22Rv1 (cell line): ENCODE measurements at regions not wholly inside any gene's neighbourhood (a gene's known extent, or its start where the extent isn't known, plus 50 kb on each side); places are given as distances from the start of the nearest gene placed in this dataset.

Experiments
- H3K27ac ChIP-seq: fragments of 450-650 bp; 2 replicates; pipeline ENCODE4 v1.5.1; 2017
- ZFX ChIP-seq: fragments of 450-650 bp; IDR thresholded peaks from 2 replicates; pipeline ENCODE4 v1.6.1; 2017; ENCODE audit warnings: antibody characterized with exemption, borderline replicate concordance
- TF ChIP-seq, protein P1 (sequence below): fragments of 450-650 bp; IDR thresholded peaks from 2 replicates; pipeline ENCODE4 v1.5.1; 2017; ENCODE audit warnings: mild to moderate bottlenecking

DNA sequence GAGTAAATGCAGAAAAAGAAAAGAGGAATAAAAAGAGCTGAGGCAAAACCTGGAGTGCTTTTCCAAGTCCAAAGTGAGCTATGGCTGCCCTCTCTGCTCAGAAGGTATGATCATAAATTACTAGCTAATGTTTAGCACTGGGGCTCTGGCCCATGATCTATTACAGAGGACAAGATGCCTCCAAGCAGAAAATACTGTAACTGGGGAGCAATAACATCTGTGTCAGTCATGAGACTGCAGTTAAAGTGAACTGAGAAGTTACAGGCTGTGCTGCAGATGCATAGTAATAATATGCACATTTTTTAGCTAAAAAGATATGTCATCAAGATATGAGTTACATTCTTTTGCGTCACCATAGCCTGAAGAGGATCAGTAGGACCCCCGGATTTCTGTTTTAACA is 209.4 kb upstream of the RBBP8 start:
- TF ChIP-seq, protein P1, sequence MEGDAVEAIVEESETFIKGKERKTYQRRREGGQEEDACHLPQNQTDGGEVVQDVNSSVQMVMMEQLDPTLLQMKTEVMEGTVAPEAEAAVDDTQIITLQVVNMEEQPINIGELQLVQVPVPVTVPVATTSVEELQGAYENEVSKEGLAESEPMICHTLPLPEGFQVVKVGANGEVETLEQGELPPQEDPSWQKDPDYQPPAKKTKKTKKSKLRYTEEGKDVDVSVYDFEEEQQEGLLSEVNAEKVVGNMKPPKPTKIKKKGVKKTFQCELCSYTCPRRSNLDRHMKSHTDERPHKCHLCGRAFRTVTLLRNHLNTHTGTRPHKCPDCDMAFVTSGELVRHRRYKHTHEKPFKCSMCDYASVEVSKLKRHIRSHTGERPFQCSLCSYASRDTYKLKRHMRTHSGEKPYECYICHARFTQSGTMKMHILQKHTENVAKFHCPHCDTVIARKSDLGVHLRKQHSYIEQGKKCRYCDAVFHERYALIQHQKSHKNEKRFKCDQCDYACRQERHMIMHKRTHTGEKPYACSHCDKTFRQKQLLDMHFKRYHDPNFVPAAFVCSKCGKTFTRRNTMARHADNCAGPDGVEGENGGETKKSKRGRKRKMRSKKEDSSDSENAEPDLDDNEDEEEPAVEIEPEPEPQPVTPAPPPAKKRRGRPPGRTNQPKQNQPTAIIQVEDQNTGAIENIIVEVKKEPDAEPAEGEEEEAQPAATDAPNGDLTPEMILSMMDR = no peak
- TF ChIP-seq ZFX = no peak

DNA sequence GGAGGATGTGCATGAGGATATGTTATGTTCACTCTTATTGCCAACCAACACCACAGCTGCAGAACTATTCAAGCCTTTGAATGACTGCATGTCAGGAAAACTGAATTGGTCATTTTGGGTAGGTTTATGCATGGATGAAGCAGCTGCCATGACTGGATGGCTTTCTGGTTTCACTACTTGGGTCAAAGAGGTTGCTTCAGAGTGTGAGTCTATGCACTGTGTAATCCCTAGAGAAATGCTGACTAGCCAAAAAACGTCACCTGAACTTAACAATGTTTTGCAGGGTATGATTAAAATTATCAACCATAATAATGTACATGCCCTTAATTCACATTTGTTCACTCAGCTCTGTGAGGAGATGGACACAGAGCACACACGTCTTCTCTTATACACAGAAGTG is 206.7 kb upstream of the RBBP8 start:
- H3K27ac ChIP-seq = no peak overlapping the region
- TF ChIP-seq, protein P1 = no peak
- TF ChIP-seq ZFX = no peak

More for the DNA sequence above, 209.4 kb upstream of the RBBP8 start:
- no peak overlapping the region for H3K27ac ChIP-seq

DNA sequence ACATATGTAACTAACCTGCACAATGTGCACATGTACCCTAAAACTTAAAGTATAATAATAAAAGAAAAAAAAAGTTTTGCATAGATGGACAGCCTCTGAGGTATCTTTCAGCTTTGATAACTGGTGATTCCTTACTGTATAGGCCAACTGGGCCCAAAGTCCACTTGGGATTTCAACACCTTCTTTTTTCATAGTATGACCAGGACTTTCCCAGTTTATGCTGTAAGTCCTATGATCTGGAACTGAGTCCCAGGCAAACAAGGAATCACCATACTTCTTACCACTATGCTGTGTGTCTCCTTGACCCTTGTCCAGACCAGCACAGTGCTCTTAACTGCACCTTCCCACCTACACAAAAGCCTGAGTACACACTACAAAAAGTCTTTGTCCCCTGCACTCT is 205.1 kb upstream of the RBBP8 start:
- H3K27ac ChIP-seq = no peak overlapping the region
- no peak for TF ChIP-seq ZFX
- TF ChIP-seq, protein P1 = no peak

DNA sequence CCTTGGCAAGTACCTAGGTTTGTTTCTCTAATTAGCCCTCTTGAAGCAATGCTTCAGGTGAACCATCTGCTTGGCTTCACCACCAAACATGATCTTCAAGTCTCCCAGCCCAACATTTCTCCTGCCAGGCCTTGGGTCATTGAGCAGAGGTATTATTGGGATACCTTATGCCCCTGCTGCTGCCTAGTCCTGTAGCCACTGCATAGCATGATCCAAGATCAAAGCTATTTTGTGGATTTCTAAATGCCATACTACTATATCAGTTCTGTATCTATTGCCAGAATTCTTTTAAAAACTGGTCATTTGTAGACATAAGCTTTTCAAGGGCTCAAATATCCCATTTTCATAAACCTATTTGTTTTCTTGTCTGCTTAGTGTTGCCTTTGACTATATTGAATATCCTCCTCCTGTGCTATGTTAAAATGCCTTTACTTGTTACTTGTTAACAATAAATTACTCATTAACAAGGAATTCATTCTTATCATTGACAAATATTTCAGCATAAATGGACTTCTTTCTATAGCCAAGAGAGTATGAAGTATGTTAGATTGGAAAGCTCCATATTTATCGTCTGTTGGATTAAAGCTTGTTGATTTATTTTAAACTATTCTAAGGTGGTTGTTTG is 204.5 kb upstream of the RBBP8 start:
- H3K27ac ChIP-seq = no peak overlapping the region
- TF ChIP-seq, protein P1 = no peak
- no peak for TF ChIP-seq ZFX

DNA sequence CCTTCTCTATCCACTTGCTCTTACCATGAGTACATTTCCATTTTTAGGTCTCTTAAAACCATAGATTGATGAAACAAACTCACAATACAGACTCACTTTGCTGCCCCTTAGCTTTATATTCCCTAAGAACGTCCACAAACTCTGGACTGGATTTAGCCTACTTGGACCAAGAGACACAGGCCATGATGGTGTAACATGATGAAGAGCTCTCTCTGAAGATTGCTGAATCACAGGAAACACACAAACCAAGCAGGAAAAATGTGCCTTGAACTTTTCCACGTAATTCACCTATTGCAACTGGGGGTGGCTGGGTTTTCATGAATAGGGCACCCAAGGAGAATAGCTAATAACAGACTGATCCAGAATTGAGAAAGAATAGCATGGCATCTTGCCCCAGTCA is 201.7 kb upstream of the RBBP8 start:
- H3K27ac ChIP-seq = no peak overlapping the region
- TF ChIP-seq ZFX = no peak
- TF ChIP-seq, protein P1 = no peak

DNA sequence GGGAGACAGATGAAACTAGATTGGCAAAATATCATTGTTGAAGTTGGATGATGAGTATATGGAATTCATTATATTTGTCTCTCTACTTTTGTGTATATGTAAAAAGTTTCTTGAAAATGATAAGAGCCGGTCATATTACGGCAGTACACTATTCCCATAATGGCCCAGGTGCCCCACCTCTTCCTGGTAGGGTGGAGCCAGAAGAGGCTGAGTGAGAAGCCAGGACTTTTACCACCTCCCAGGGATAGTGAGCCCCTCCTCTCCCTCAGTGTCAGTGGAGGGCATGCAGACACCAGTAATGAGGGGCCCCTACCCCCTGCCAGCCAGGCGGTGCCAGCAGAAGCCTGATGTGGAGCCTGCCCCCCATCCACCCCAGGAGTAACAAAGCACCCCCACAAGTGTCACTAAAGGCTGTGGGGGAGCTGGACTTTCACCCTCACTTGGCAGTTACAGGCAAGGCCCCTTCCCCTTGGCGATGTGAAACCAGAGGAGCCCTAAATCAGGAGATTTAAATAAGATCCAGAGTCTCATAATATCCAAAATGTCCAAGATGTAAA is 198.9 kb upstream of the RBBP8 start:
- no peak for TF ChIP-seq ZFX
- TF ChIP-seq, protein P1 = no peak
- H3K27ac ChIP-seq = no peak overlapping the region

DNA sequence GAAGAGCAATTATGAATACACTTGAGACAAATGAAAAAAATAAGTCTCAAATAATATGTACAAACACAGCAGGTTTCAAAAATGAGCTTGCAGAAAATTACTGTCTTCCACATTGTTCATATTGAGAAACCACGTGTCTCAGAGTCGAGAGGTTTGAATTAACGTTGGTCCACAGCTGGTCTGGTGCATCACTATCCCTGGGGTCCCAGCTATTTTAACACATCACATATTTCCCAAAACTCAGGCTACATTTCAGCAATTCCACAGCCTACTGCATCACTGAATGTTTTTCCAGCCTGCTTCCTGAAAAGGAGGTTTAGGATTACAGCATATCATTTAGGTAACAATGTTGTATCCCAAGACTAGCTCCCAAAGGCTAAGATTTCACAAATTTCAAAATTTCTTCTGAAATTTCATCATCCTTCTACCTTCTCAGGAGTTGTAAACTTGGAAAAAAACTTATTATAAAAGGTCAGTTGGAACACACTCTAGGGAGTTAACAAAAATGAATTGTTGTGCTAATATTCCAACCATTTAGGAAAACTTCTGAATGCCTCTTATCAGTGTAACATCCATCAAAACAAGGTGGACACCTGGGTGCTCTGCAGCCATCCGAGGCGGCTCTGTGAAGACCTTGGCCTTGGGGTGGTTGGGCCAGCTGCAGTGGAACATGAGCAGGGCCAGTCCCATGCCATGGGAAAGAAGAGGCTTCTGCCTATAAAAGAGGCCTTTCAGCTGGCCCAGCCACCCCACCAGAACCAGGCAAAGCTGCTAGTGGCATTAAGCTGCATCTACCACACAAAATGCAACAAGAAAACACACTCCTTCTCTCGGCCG is 198.1 kb upstream of the RBBP8 start:
- H3K27ac ChIP-seq = no peak overlapping the region
- TF ChIP-seq ZFX = no peak
- TF ChIP-seq, protein P1 = no peak
